B cell (primary cell): ENCODE measurements at regions not wholly inside any gene's neighbourhood (a gene's known extent, or its start where the extent isn't known, plus 50 kb on each side); places are given as distances from the start of the nearest gene placed in this dataset.

Experiments used
- ATAC-seq: fragments of 200-7000 bp; cut with Tn5 transposase; one replicate; pipeline ENCODE4 v1.10.0; 2021; ENCODE audit warnings: low read depth, mild to moderate bottlenecking, moderate number of reproducible peaks, moderate library complexity
- CTCF ChIA-PET: fragments of 350-600 bp; sonication (Branson Sonifier 250); formaldehyde crosslinking; loops from one replicate; lab custom pipeline; 2021; ENCODE audit warnings: antibody characterized with exemption, inconsistent platforms; lab: Charles Lee
- POLR2A ChIA-PET: fragments of 350-600 bp; sonication (Branson Sonifier 250); formaldehyde crosslinking; loops from one replicate; lab custom pipeline; 2021; ENCODE audit warnings: antibody characterized with exemption; lab: Charles Lee
- DNase-seq: peaks from one replicate; pipeline ENCODE4 v3.0.0; 2013
- H2AFZ ChIP-seq: 2 replicates; pipeline ENCODE4 v1.6.1; 2012; ENCODE audit warnings: mild to moderate bottlenecking, low read depth, low read length; ENCODE audit not compliant: insufficient read depth, poor library complexity, severe bottlenecking
- H3K27ac ChIP-seq, 2 donors: 1 replicate in 1 of 2; 2 replicates in 1 of 2; pipeline ENCODE4 v1.5.1; 2012 to 2013; ENCODE audit warnings: low read length in 2 of 2, mild to moderate bottlenecking in 2 of 2, moderate library complexity in 1 of 2
- H3K27me3 ChIP-seq, 4 experiments: fragments of 200-600 bp in 1 of 4; sonication (generic) in 1 of 4; replicated peaks in 1 of 4; 1 replicate in 2 of 4; 2 replicates in 2 of 4; pipeline versions ENCODE4 v1.6.1 to v1.7.0; 2013 to 2016; ENCODE audit warnings: low read length in 3 of 4, mild to moderate bottlenecking in 2 of 4, mixed read lengths in 1 of 4, moderate library complexity in 1 of 4; ENCODE audit not compliant: insufficient read depth in 4 of 4, control insufficient read depth in 3 of 4; ENCODE audit errors: control extremely low read depth in 1 of 4
- H3K36me3 ChIP-seq, 2 experiments: replicated peaks in 1 of 2; 1 replicate in 1 of 2; 2 replicates in 1 of 2; pipeline versions ENCODE4 v1.6.1 to v1.7.1; 2013; ENCODE audit warnings: low read length in 1 of 2; ENCODE audit not compliant: insufficient read depth in 2 of 2, control insufficient read depth in 1 of 2; ENCODE audit errors: control extremely low read depth in 1 of 2, extremely low read depth in 1 of 2
- H3K4me1 ChIP-seq, 2 donors: fragments of 200-600 bp in 1 of 2; sonication (generic) in 1 of 2; 1 replicate in 1 of 2; 2 replicates in 1 of 2; pipeline versions ENCODE4 v1.5.1 to v1.6.1; 2013 to 2017; ENCODE audit warnings: low read length in 2 of 2; ENCODE audit not compliant: control insufficient read depth in 2 of 2, insufficient read depth in 2 of 2
- H3K4me2 ChIP-seq: replicated peaks from 2 replicates; pipeline ENCODE3; 2012; ENCODE audit warnings: mild to moderate bottlenecking, low read depth, low read length; ENCODE audit not compliant: poor library complexity, severe bottlenecking
- H3K4me3 ChIP-seq, 5 experiments: fragments of 200-600 bp in 1 of 5; sonication (generic) in 1 of 5; 1 replicate in 3 of 5; 2 replicates in 2 of 5; pipeline versions ENCODE4 v1.5.1 to v1.7.0; 2011 to 2016; ENCODE audit warnings: low read length in 4 of 5, mild to moderate bottlenecking in 4 of 5, low read depth in 2 of 5, control low read depth in 1 of 5, moderate library complexity in 1 of 5; ENCODE audit not compliant: insufficient read depth in 1 of 5; ENCODE audit errors: control extremely low read depth in 1 of 5, extremely low read depth in 1 of 5
- H3K79me2 ChIP-seq: fragments of 200-600 bp; sonication (generic); one replicate; pipeline ENCODE4 v1.6.0; 2016; ENCODE audit warnings: low read length; ENCODE audit not compliant: control insufficient read depth, insufficient read depth
- H3K9ac ChIP-seq: fragments of 200-600 bp; sonication (generic); 2 replicates; pipeline ENCODE4 v1.6.1; 2017; ENCODE audit warnings: mild to moderate bottlenecking, low read length, moderate library complexity
- H3K9me3 ChIP-seq, 3 donors: one replicate each; pipeline versions ENCODE4 v1.6.1 to v1.7.1; 2013; ENCODE audit warnings: low read length in 2 of 3; ENCODE audit not compliant: control insufficient read depth in 2 of 3, insufficient read depth in 1 of 3; ENCODE audit errors: control extremely low read depth in 1 of 3
- H4K20me1 ChIP-seq: 2 replicates; pipeline ENCODE4 v1.6.0; 2012; ENCODE audit warnings: mild to moderate bottlenecking, low read length; ENCODE audit not compliant: insufficient read depth, control insufficient read depth, poor library complexity, severe bottlenecking
- H3K27ac Mint-ChIP-seq: one replicate; pipeline ENCODE4 v1.8.0; 2021; ENCODE audit warnings: mixed read lengths
- H3K27me3 Mint-ChIP-seq: one replicate; pipeline ENCODE4 v1.8.0; 2021; ENCODE audit warnings: mixed read lengths
- H3K4me1 Mint-ChIP-seq: one replicate; pipeline ENCODE4 v1.8.0; 2021; ENCODE audit warnings: mixed read lengths
- H3K4me3 Mint-ChIP-seq: one replicate; pipeline ENCODE4 v1.8.0; 2021; ENCODE audit warnings: mixed read lengths
- H3K9me3 Mint-ChIP-seq: one replicate; pipeline ENCODE4 v1.8.0; 2022; ENCODE audit warnings: mixed read lengths; ENCODE audit not compliant: insufficient read depth
- CTCF ChIP-seq: fragments of 200-600 bp; IDR thresholded peaks from one replicate; pipeline ENCODE4 v1.8.0; 2022; ENCODE audit warnings: antibody characterized with exemption, mild to moderate bottlenecking
- EZH2 ChIP-seq: IDR thresholded peaks from 2 replicates; pipeline ENCODE4 v1.6.1; 2012; ENCODE audit warnings: borderline replicate concordance, low read depth, mild to moderate bottlenecking, moderate library complexity, low read length; ENCODE audit not compliant: insufficient read depth, poor library complexity, severe bottlenecking
- WGBS: methylation state at CpG from one replicate; pipeline ENCODE4 v1.1.5; 2013; ENCODE audit warnings: missing lambda C conversion rate; ENCODE audit not compliant: insufficient coverage; 5-methylcytosine and 5-hydroxymethylcytosine counted together
- intact Hi-C: fragments of 100-400 bp; cut with micrococcal nuclease; formaldehyde crosslinking; loops from one replicate; pipeline ENCODE4 v1.10.0; 2022

DNA sequence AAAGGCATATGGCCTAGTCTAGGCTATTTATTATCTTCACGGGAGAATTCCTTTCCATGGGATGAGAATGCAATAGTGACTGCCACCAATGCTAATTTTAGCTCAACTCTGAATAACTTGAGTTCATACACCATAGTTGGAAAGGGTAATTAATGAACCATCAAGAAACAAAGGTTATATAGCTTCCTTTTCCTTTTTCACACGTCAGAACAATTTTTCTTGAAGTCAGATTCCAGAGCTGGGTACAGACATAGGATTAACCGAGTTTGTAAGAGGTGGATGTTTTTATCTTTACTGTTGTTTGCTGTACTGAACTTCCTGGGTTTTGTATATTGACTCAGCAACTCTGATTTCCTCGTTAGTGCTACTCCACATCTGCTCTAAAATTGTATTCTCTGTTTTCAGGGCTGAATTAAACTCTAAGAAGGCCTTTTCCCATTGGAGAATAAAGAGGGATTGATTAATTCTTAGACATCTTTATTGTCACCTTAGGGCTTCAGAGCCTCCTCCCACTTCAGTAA, 262.0 kb downstream of the NUF2 start:
- no peaks in the 10 kb centered on the region for H3K79me2 ChIP-seq
- H3K27ac ChIP-seq: no peak overlapping the region
- no peaks in the 10 kb centered on the region for H3K4me1 ChIP-seq
- no peaks in the 10 kb centered on the region for H3K4me1 Mint-ChIP-seq
- no peaks in the 10 kb centered on the region for H3K27me3 ChIP-seq
- H3K27me3 Mint-ChIP-seq: no peaks in the 10 kb centered on the region
- no CpG with 5 or more reads among the region's 4 CpGs for WGBS
- H3K4me3 ChIP-seq: no peak overlapping the region
- intact Hi-C loops: no loop called here
- no peak overlapping the region for H2AFZ ChIP-seq
- ChIA-PET POLR2A (no interaction called here), CTCF (no interaction called here)
- no peak overlapping the region for H3K9ac ChIP-seq
- no peak for DNase-seq
- H4K20me1 ChIP-seq: no peaks in the 10 kb centered on the region
- no peak overlapping the region for H3K4me2 ChIP-seq
- TF ChIP-seq EZH2 (no peak), CTCF (no peak)
- H3K9me3 ChIP-seq: no peaks in the 10 kb centered on the region
- H3K36me3 ChIP-seq: no peaks in the 10 kb centered on the region
- H3K9me3 Mint-ChIP-seq: no peaks in the 10 kb centered on the region
- no peak overlapping the region for H3K27ac Mint-ChIP-seq
- no peak overlapping the region for H3K4me3 Mint-ChIP-seq
- no peak for ATAC-seq

GRCh38 chr1:163585796-163586195, 264.0 kb downstream of the NUF2 start:
- no peaks in the 10 kb centered on the region for H4K20me1 ChIP-seq
- CTCF ChIA-PET: no interaction called here
- no peaks in the 10 kb centered on the region for H3K9me3 Mint-ChIP-seq
- no peaks in the 10 kb centered on the region for H3K27me3 Mint-ChIP-seq
- H3K4me1 Mint-ChIP-seq: no peaks in the 10 kb centered on the region
- TF ChIP-seq EZH2: no peak
- H3K4me3 ChIP-seq: no peak overlapping the region
- H2AFZ ChIP-seq: no peak overlapping the region
- no peaks in the 10 kb centered on the region for H3K79me2 ChIP-seq
- H3K4me3 Mint-ChIP-seq: no peak overlapping the region
- no peaks in the 10 kb centered on the region for H3K27me3 ChIP-seq
- ATAC-seq (no peak), DNase-seq (no peak)
- no peaks in the 10 kb centered on the region for H3K9me3 ChIP-seq
- no peaks in the 10 kb centered on the region for H3K36me3 ChIP-seq
- no peak overlapping the region for H3K27ac ChIP-seq
- H3K4me1 ChIP-seq: no peaks in the 10 kb centered on the region
- no peak overlapping the region for H3K9ac ChIP-seq
- H3K4me2 ChIP-seq: no peak overlapping the region
- no peak overlapping the region for H3K27ac Mint-ChIP-seq
- POLR2A ChIA-PET: no interaction called here
- WGBS: no CpG with 5 or more reads among the region's 3 CpGs
- intact Hi-C loops: no loop called here
